Testis (tissue), 2 donors: ENCODE measurements at regions not wholly inside any gene's neighbourhood (a gene's known extent, or its start where the extent isn't known, plus 50 kb on each side); places are given as distances from the start of the nearest gene placed in this dataset.

Source experiments
- DNase-seq: peaks from one replicate; pipeline ENCODE4 v3.0.0-alpha.2; 2019
- H3K27ac ChIP-seq, 2 donors: fragments of 200-600 bp; sonication (generic); one replicate each; pipeline ENCODE4 v1.5.1; 2019
- H3K27me3 ChIP-seq: fragments of 200-600 bp; sonication (generic); one replicate; pipeline ENCODE4 v1.5.1; 2019
- H3K36me3 ChIP-seq: fragments of 200-600 bp; sonication (generic); one replicate; pipeline ENCODE4 v1.5.1; 2017; ENCODE audit warnings: low read depth; ENCODE audit errors: missing control alignments
- H3K4me1 ChIP-seq: fragments of 200-600 bp; sonication (generic); one replicate; pipeline ENCODE4 v1.5.1; 2019
- H3K4me3 ChIP-seq, 2 donors: fragments of 200-600 bp; sonication (generic); one replicate each; pipeline ENCODE4 v1.5.1; 2017 to 2019
- H3K9me3 ChIP-seq: fragments of 200-600 bp; sonication (generic); one replicate; pipeline ENCODE4 v1.5.1; 2017
- CTCF ChIP-seq, 3 experiments: fragments of 450-650 bp in 2 of 3; fragments of 200-600 bp in 1 of 3; sonication (generic) in 1 of 3; IDR thresholded peaks; one replicate each; pipeline ENCODE4 v1.5.1; 2016 to 2019; ENCODE audit warnings: antibody characterized with exemption in 3 of 3, mild to moderate bottlenecking in 2 of 3, moderate library complexity in 1 of 3
- POLR2A ChIP-seq: fragments of 450-650 bp; IDR thresholded peaks from one replicate; pipeline ENCODE4 v1.6.1; 2017; ENCODE audit warnings: antibody characterized with exemption, mild to moderate bottlenecking, moderate library complexity
- WGBS, 2 donors: methylation state at CpG; one replicate each; pipeline ENCODE4 v1.1.5; 2018; 5-methylcytosine and 5-hydroxymethylcytosine counted together
- intact Hi-C: fragments of 100-400 bp; cut with DNase I; formaldehyde crosslinking; loops from one replicate; pipeline ENCODE4 v1.15.1; 2023; ENCODE audit warnings: low total_unique reads

GRCh38 chr4:111641813-111642579 lies 503.3 kb upstream of the FAM241A start:
- intact Hi-C loops = no loop called here

GRCh38 chr4:111648056-111648455 lies 497.2 kb upstream of the FAM241A start:
- Histone ChIP-seq H3K27ac (no peak overlapping the region), H3K36me3 (no peaks in the 10 kb centered on the region), H3K4me1 (no peaks in the 10 kb centered on the region), H3K27me3 (no peaks in the 10 kb centered on the region), H3K9me3 (no peaks in the 10 kb centered on the region), H3K4me3 (no peak overlapping the region)
- DNase-seq = no peak
- intact Hi-C loops = no loop called here
- 90 to 94% methylated on average over 5 of the region's 5 CpGs for WGBS, 2 donors
- TF ChIP-seq POLR2A (no peak), CTCF (IDR thresholded peaks at IDR 0.05) (no peak)

More at GRCh38 chr4:111641813-111642579, 503.3 kb upstream of the FAM241A start:
- peak; percentile 74 for DNase-seq
- 50 to 51% methylated on average over 9 of the region's 9 CpGs for WGBS, 2 donors
- H3K9me3 ChIP-seq = no peaks in the 10 kb centered on the region
- H3K27me3 ChIP-seq = no peaks in the 10 kb centered on the region
- no peaks in the 10 kb centered on the region for H3K36me3 ChIP-seq
- TF ChIP-seq CTCF (IDR thresholded peaks at IDR 0.05) (peak; percentile 26 to 46 (median 34)), POLR2A (no peak)
- no peaks in the 10 kb centered on the region for H3K4me1 ChIP-seq
- H3K4me3 ChIP-seq = no peak overlapping the region
- H3K27ac ChIP-seq = no peak overlapping the region

GRCh38 chr4:111649308-111649707 lies 495.9 kb upstream of the FAM241A start:
- no peaks in the 10 kb centered on the region for H3K27me3 ChIP-seq
- TF ChIP-seq CTCF (IDR thresholded peaks at IDR 0.05) (no peak), POLR2A (no peak)
- no peaks in the 10 kb centered on the region for H3K36me3 ChIP-seq
- WGBS, 2 donors = 68 to 73% methylated on average over 3 of the region's 3 CpGs
- intact Hi-C loops = no loop called here
- no peak for DNase-seq
- no peaks in the 10 kb centered on the region for H3K4me1 ChIP-seq
- no peak overlapping the region for H3K27ac ChIP-seq
- H3K9me3 ChIP-seq = no peaks in the 10 kb centered on the region
- no peak overlapping the region for H3K4me3 ChIP-seq

GRCh38 chr4:111650146-111650545 lies 495.1 kb upstream of the FAM241A start:
- Histone ChIP-seq H3K36me3 (no peaks in the 10 kb centered on the region), H3K4me1 (no peaks in the 10 kb centered on the region), H3K27ac (no peak overlapping the region), H3K4me3 (no peak overlapping the region), H3K9me3 (no peaks in the 10 kb centered on the region), H3K27me3 (no peaks in the 10 kb centered on the region)
- WGBS, 2 donors = 85 to 88% methylated on average over 3 of the region's 3 CpGs
- no peak for DNase-seq
- TF ChIP-seq CTCF (IDR thresholded peaks at IDR 0.05) = no peak
- TF ChIP-seq POLR2A = no peak
- intact Hi-C loops = no loop called here

- TF ChIP-seq CTCF (IDR thresholded peaks at IDR 0.05) (no peak), POLR2A (no peak)
- H3K27ac ChIP-seq = no peak overlapping the region
- no peaks in the 10 kb centered on the region for H3K9me3 ChIP-seq
- no peak overlapping the region for H3K4me3 ChIP-seq
- H3K27me3 ChIP-seq = no peaks in the 10 kb centered on the region
- 88 to 96% methylated on average over 1 of the region's 1 CpG for WGBS, 2 donors
- intact Hi-C loops = no loop called here
- no peaks in the 10 kb centered on the region for H3K36me3 ChIP-seq
- DNase-seq = no peak
- no peaks in the 10 kb centered on the region for H3K4me1 ChIP-seq
Measured at GRCh38 chr4:111650674-111651086, 494.6 kb upstream of the FAM241A start.
